Mammary epithelial cell (primary cell): ENCODE measurements at regions not wholly inside any gene's neighbourhood (a gene's known extent, or its start where the extent isn't known, plus 50 kb on each side); places are given as distances from the start of the nearest gene placed in this dataset.

Experiments used
- CTCF ChIP-seq, 2 donors: IDR thresholded peaks in 1 of 2; conservative IDR thresholded peaks in 1 of 2; 2 replicates each; pipeline ENCODE4 v1.5.1; 2011 to 2012; ENCODE audit warnings: inconsistent platforms in 2 of 2, low read length in 2 of 2, mild to moderate bottlenecking in 2 of 2, control low read depth in 1 of 2, low read depth in 1 of 2; ENCODE audit not compliant: insufficient read depth in 1 of 2; ENCODE audit errors: extremely low read depth in 1 of 2
- EZH2 ChIP-seq: IDR thresholded peaks from 2 replicates; pipeline ENCODE4 v1.6.1; 2012; ENCODE audit warnings: low read length, inconsistent platforms, borderline replicate concordance

- no peak for TF ChIP-seq CTCF (conservative IDR thresholded peaks at IDR 0.05 in 1 of 2, IDR thresholded peaks at IDR 0.05 in 1 of 2; ENCODE audit: extremely low read depth in 1 of 2, insufficient read depth in 1 of 2, low read depth in 1 of 2, low read length in 2 of 2)
- TF ChIP-seq EZH2 = no peak
Measured at GRCh38 chr10:28453926-28454325, 79.0 kb upstream of the WAC start.
